ENCODE measurements at regions not wholly inside any gene's neighbourhood (a gene's known extent, or its start where the extent isn't known, plus 50 kb on each side); places are given as distances from the start of the nearest gene placed in this dataset.
"Not testable (repeated sequence)": the region's sequence is repeated elsewhere in the genome, so short reads cannot be mapped to it uniquely, and the experiment has no call there.

- DNase-seq, result no peak
These were observed 610.2 kb downstream of the UBE2NL start for GRCh38 chrX:144494074-144494473.

- no peak for DNase-seq
These were observed 648.0 kb downstream of the UBE2NL start for GRCh38 chrX:144531877-144532276.

GRCh38 chrX:144566592-144566991, 680.7 kb upstream of the SPANXN1 start:
- DNase-seq, result no peak

- DNase-seq, result no peak
These were observed 660.5 kb upstream of the SPANXN1 start for GRCh38 chrX:144586756-144587155.

- DNase-seq, result no peak
These were observed 655.3 kb upstream of the SPANXN1 start for GRCh38 chrX:144592036-144592435.

- DNase-seq, result no peak
These were observed 646.3 kb upstream of the SPANXN1 start for GRCh38 chrX:144601010-144601409.

- no peak for DNase-seq
These were observed 635.2 kb upstream of the SPANXN1 start for GRCh38 chrX:144612076-144612475.

GRCh38 chrX:144616317-144616716, 631.0 kb upstream of the SPANXN1 start:
- DNase-seq, result no peak

GRCh38 chrX:144627947-144628346, 619.4 kb upstream of the SPANXN1 start:
- no peak for DNase-seq

- not testable (repeated sequence) for DNase-seq
These were observed 612.9 kb upstream of the SPANXN1 start for GRCh38 chrX:144634451-144634850.

- DNase-seq, result no peak
These were observed 609.6 kb upstream of the SPANXN1 start for GRCh38 chrX:144637731-144638130.

GRCh38 chrX:144648788-144649187, 598.5 kb upstream of the SPANXN1 start:
- no peak for DNase-seq

GRCh38 chrX:144681501-144681900, 565.8 kb upstream of the SPANXN1 start:
- no peak for DNase-seq

GRCh38 chrX:144683247-144683646, 564.1 kb upstream of the SPANXN1 start:
- DNase-seq, result no peak

- no peak for DNase-seq
These were observed 537.5 kb upstream of the SPANXN1 start for GRCh38 chrX:144709841-144710240.

- DNase-seq, result no peak
These were observed 532.0 kb upstream of the SPANXN1 start for GRCh38 chrX:144715337-144715736.

GRCh38 chrX:144716187-144716586, 531.1 kb upstream of the SPANXN1 start:
- no peak for DNase-seq

- DNase-seq, result no peak
These were observed 529.6 kb upstream of the SPANXN1 start for GRCh38 chrX:144717682-144718081.

- no peak for DNase-seq
These were observed 525.0 kb upstream of the SPANXN1 start for GRCh38 chrX:144722307-144722706.

GRCh38 chrX:144730471-144730870, 516.8 kb upstream of the SPANXN1 start:
- DNase-seq, result peak; percentile 3

GRCh38 chrX:144732588-144732987, 514.7 kb upstream of the SPANXN1 start:
- no peak for DNase-seq

- no peak for DNase-seq
These were observed 509.1 kb upstream of the SPANXN1 start for GRCh38 chrX:144738246-144738645.

GRCh38 chrX:144768540-144768939, 478.8 kb upstream of the SPANXN1 start:
- no peak for DNase-seq

- not testable (repeated sequence) for DNase-seq
These were observed 463.8 kb upstream of the SPANXN1 start for GRCh38 chrX:144783528-144783927.

- no peak for DNase-seq
These were observed 457.2 kb upstream of the SPANXN1 start for GRCh38 chrX:144790148-144790547.

GRCh38 chrX:144791298-144791697, 456.0 kb upstream of the SPANXN1 start:
- no peak for DNase-seq

All from hindlimb muscle (tissue), 1 donor.